ENCODE measurements at regions not wholly inside any gene's neighbourhood (a gene's known extent, or its start where the extent isn't known, plus 50 kb on each side); places are given as distances from the start of the nearest gene placed in this dataset.

- DNase-seq (ENCODE audit: low read depth): no peak
- Histone ChIP-seq H3K27me3 (ENCODE audit: control insufficient read depth, insufficient read depth, low read length) (no peaks in the 10 kb centered on the region), H3K4me3 (ENCODE audit: low read depth, low read length) (no peak overlapping the region), H3K36me3 (ENCODE audit: control insufficient read depth, insufficient read depth, low read length) (no peaks in the 10 kb centered on the region)
- no peak for TF ChIP-seq CTCF (IDR thresholded peaks at IDR 0.05; ENCODE audit: insufficient read depth, low read length, poor library complexity, severe bottlenecking)
Measured at GRCh38 chr6:51099201-51099600, 280.5 kb downstream of the TFAP2B start.

GRCh38 chr6:51105357-51105756 lies 286.7 kb downstream of the TFAP2B start:
- no peak for TF ChIP-seq CTCF (IDR thresholded peaks at IDR 0.05; ENCODE audit: insufficient read depth, low read length, poor library complexity, severe bottlenecking)
- Histone ChIP-seq H3K27me3 (ENCODE audit: control insufficient read depth, insufficient read depth, low read length) (no peaks in the 10 kb centered on the region), H3K4me3 (ENCODE audit: low read depth, low read length) (no peak overlapping the region), H3K36me3 (ENCODE audit: control insufficient read depth, insufficient read depth, low read length) (no peaks in the 10 kb centered on the region)
- no peak for DNase-seq (ENCODE audit: low read depth)

- no peaks in the 10 kb centered on the region for H3K36me3 ChIP-seq (ENCODE audit: control insufficient read depth, insufficient read depth, low read length)
- no peak for DNase-seq (ENCODE audit: low read depth)
- TF ChIP-seq CTCF (IDR thresholded peaks at IDR 0.05; ENCODE audit: insufficient read depth, low read length, poor library complexity, severe bottlenecking): no peak
Measured at GRCh38 chr6:51107769-51108203, 289.1 kb downstream of the TFAP2B start.

GRCh38 chr6:51108563-51109234 lies 290.0 kb downstream of the TFAP2B start:
- Histone ChIP-seq H3K36me3 (ENCODE audit: control insufficient read depth, insufficient read depth, low read length) (no peaks in the 10 kb centered on the region), H3K4me3 (ENCODE audit: low read depth, low read length) (no peak overlapping the region), H3K27me3 (ENCODE audit: control insufficient read depth, insufficient read depth, low read length) (no peaks in the 10 kb centered on the region)
- TF ChIP-seq CTCF (IDR thresholded peaks at IDR 0.05; ENCODE audit: insufficient read depth, low read length, poor library complexity, severe bottlenecking): no peak
- no peak for DNase-seq (ENCODE audit: low read depth)

More at GRCh38 chr6:51107769-51108203, 289.1 kb downstream of the TFAP2B start:
- Histone ChIP-seq H3K4me3 (ENCODE audit: low read depth, low read length) (no peak overlapping the region), H3K27me3 (ENCODE audit: control insufficient read depth, insufficient read depth, low read length) (no peaks in the 10 kb centered on the region)

- TF ChIP-seq CTCF (IDR thresholded peaks at IDR 0.05; ENCODE audit: insufficient read depth, low read length, poor library complexity, severe bottlenecking): no peak
- H3K4me3 ChIP-seq (ENCODE audit: low read depth, low read length): no peak overlapping the region
Measured at GRCh38 chr6:51112731-51113130, 294.1 kb downstream of the TFAP2B start.

GRCh38 chr6:51116723-51117122 lies 298.1 kb downstream of the TFAP2B start:
- DNase-seq (ENCODE audit: low read depth): no peak
- H3K27me3 ChIP-seq (ENCODE audit: control insufficient read depth, insufficient read depth, low read length): no peaks in the 10 kb centered on the region
- TF ChIP-seq CTCF (IDR thresholded peaks at IDR 0.05; ENCODE audit: insufficient read depth, low read length, poor library complexity, severe bottlenecking): no peak
- no peaks in the 10 kb centered on the region for H3K36me3 ChIP-seq (ENCODE audit: control insufficient read depth, insufficient read depth, low read length)
- no peak overlapping the region for H3K4me3 ChIP-seq (ENCODE audit: low read depth, low read length)

More at GRCh38 chr6:51112731-51113130, 294.1 kb downstream of the TFAP2B start:
- DNase-seq (ENCODE audit: low read depth): no peak
- Histone ChIP-seq H3K27me3 (ENCODE audit: control insufficient read depth, insufficient read depth, low read length) (no peaks in the 10 kb centered on the region), H3K36me3 (ENCODE audit: control insufficient read depth, insufficient read depth, low read length) (no peaks in the 10 kb centered on the region)
